ENCODE measurements at regions not wholly inside any gene's neighbourhood (a gene's known extent, or its start where the extent isn't known, plus 50 kb on each side); places are given as distances from the start of the nearest gene placed in this dataset.
"Not testable (repeated sequence)": the region's sequence is repeated elsewhere in the genome, so short reads cannot be mapped to it uniquely, and the experiment has no call there.

DNA sequence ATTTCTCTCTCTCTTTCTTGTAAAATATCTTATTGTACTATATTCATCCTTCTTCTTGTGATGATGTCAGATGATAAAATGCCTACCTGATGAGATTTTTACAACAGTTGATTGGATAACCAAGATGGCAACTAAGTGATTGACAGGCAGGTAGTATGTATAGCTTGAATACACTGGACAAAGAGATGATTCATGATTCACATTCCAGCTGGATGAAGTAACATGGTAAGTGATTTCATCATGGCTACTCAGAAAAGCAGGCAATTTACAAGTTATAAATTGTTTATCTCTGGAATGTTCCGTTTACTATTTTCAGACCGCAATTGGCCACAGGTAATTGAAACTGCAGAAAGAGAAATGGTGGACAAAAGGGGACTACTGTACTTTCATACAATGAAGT is 1471.7 kb upstream of the C9orf72 start:
- DNase-seq (ENCODE audit: low read depth in 4 of 4, low spot score in 1 of 4), result no peak

DNA sequence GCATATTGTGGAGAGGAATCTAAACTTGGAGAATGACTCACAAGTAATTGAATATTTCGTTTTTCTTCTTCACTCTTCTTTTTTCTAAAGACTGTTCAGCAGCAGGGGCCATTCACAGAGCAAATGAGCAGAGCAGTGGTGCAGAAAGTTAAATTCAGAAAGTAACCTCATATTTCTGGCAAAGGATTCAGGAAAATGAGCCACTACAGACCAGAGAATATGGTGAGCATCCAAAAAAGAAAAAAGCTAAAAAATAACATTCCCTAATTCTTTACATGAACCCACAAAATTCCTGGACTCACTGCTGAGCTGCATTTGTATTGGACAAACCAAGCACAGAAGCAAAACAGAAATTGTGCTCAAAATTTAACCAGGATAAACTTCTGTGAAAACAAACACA is 1486.8 kb upstream of the C9orf72 start:
- no peak for DNase-seq (ENCODE audit: low read depth in 4 of 4, low spot score in 1 of 4)

DNA sequence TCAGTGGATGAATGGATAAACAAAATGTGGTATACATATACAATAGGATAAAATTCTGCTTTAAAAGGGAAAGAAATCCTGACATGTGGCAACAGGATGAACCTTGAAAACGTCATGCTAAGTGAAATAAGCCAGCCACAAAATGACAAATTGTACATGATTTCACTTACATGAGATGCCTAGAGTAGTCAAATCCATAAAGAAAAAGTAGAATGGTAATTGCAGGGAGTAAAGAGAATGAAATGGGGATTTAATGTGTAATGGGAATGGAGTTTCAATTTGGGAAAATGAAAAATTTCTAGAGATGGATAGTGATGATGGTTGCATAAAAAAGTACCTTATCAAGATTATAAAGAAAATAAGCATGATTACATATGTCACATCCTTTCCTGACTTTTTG is 1489.2 kb upstream of the C9orf72 start:
- no peak for DNase-seq (ENCODE audit: low read depth in 4 of 4, low spot score in 1 of 4)

DNA sequence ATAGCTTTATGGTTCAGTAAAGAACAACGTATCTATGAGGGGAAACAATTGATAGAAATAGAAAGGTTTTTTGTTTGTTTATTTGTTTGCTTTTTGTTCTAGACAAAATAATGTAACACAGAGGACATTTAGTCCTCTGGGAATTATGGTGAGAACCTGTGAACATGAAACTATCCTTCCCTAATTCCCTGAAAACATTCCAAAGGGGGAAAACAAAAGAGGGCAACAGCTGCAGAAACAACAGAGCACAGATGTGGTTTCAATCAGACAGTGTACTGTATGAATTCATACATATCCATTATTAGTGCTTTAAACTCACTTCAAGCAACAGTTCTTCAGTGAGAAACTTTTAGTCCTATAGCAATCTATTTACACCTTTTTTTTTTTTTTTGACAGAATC is 1489.8 kb upstream of the C9orf72 start:
- no peak for DNase-seq (ENCODE audit: low read depth in 4 of 4, low spot score in 1 of 4)

DNA sequence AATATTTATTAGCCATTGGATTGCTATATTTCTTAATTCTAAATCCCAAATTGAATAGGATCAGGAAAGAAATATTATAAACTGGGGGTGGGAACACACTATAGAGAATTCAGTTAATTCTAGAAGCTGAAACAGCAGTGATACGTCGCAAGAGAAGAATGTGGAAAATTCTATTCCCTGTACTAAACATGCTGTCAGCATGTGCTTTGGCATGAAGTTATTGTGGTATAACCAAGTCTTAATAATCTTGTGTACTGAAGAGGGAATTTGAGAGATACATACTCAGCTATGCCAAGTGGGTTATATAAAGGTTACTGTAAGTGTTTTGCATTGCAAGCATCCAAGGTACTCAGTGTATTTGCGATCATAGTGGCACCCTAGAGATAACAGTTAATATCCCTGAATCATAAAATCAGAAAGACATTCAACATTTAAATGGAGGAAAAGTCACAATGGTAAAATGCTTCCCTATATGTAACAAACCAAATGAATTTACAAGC is 1492.9 kb upstream of the C9orf72 start:
- DNase-seq (ENCODE audit: low read depth in 4 of 4, low spot score in 1 of 4), result no peak

DNA sequence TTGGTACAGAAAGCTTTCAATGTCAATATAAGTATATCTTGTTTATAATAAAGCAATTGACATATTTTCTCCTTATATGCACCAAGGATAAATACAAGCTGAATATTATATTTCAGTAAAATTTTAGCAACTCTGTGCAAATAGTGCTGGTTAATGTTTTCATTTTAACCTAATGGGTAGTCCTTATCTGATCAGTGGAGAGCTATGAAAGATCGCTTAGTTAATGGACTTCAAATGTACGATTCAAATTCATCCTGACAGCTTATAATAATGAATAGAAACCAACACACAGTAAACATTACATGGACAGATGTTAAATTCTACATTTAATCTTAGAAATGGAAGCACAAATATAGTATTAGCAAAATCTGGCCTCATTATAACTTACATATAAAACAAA is 1495.2 kb upstream of the C9orf72 start:
- no peak for DNase-seq (ENCODE audit: low read depth in 4 of 4, low spot score in 1 of 4)

DNA sequence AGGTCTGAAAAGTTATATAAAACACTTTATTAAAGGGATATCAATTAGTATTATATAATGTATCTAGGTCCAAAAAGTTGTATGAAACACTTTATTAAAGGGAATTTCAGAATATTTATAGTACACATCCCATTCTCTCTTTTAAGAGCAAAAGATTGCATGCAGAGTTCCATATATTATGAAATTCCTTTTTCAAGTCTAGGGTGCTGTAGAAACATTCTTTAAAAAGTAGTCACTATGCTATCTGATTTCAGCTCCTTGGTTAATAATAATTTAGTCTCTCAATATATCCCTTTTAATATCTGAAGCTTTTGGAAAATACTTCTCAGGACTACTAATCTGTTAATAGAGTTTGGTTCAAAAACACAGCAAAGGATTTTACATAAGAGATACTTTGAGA is 1496.1 kb upstream of the C9orf72 start:
- no peak for DNase-seq (ENCODE audit: low read depth in 4 of 4, low spot score in 1 of 4)

DNA sequence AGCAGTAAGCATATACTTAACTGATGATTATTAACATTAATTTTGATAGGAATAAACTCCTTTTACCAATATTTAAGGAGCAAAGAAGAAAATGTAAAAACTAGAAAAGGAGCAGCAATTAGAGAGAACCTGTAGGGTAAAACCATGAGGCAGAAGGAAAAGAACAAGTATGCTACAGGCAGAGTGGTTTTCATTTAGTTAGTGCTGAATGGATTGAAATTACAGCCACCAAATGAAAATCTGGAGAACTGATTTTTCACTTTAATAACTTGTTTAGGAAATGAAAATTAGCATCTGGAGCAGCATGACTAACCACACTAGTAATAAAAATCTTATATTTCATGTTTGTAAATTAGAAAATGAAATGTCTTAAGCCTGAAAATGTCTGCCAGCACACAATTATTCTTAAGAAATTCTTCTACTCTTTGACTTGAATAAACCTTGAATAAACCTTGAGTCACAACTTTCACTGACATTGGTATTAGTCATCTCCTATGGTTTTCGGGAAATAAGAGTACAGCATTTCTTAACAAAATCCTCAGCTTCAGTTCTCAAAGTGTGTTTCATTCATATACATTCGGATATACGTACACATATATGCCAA is 1504.9 kb upstream of the C9orf72 start:
- no peak for DNase-seq (ENCODE audit: low read depth in 4 of 4, low spot score in 1 of 4)

DNA sequence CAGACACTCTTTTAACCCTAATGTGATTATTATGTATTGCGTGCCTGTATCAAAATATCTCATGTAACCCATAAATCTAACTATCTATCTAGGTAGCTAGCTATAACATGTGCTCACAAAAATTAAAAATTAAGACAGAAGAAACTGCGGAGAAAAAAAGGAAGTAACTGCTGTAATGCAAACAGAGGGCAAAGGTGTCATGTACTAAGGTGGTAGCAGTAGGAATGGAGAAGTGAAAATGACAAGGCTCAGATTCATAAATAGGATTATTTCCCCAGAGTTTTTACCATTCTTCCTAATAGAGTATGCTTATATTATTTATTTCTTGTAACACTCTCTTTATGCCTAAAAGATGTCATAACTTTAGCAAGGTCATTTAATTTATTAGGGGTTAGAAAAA is 1527.5 kb upstream of the C9orf72 start:
- no peak for DNase-seq (ENCODE audit: low read depth in 4 of 4, low spot score in 1 of 4)

DNA sequence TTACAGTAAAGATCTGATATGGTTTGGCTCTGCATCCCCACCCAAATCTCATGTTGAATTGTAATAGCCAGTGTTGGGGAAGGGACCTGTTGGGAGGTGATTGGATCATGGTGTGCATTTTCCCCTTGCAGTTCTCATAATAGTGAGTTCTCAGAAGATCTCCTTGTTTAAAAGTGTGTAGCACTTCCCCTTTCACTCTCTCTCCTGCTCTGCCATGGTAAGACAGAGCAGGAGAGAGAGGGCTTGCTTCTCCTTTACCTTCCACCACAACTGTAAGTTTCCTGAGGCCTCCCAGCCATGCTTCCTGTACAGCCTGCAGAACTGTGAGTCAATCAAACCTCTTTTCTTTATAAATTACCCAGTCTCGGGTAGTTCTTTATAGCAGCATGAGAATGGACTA is 1530.9 kb upstream of the C9orf72 start:
- not testable (repeated sequence) for DNase-seq (ENCODE audit: low read depth in 4 of 4, low spot score in 1 of 4)

DNA sequence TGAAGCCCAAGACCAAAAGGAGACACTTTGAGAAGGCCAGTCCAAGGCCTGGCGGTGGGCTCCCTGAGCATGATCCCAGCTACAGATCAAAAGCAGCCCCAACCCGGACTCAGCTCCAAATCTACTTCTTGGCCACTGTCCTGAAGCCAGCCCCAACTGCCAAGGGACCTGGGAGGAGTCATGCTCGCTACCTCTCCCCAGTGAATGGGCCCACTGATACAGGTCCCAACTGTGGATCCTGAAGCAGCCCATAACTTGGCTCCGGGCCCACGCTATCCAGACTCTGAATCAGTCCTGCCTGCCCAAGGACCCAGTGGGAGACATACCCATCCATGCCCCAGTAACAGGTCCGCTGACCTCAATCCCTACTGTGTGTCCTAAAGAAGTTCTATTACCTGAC is 1545.3 kb upstream of the C9orf72 start:
- DNase-seq (ENCODE audit: low read depth in 4 of 4, low spot score in 1 of 4), result no peak

DNA sequence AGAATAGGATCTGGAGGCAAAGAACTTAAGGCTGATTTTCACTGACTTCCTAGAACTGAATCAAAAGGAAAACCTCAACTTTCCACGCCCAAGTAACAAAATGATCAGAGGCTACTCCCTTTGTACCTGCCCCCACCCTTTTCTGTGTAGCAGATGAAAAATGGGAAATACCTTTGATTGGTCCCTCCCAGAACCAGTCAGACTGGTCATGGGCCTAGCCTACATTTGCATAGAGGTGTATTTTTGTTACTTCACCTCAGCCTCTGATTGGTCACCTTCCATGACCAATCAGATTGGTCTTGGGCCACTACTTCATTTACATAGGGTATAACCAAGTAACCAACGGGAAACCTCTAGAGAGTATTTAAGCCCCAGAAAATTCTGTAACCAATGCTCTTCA is 1553.5 kb upstream of the C9orf72 start:
- DNase-seq (ENCODE audit: low read depth in 4 of 4, low spot score in 1 of 4), result no peak

DNA sequence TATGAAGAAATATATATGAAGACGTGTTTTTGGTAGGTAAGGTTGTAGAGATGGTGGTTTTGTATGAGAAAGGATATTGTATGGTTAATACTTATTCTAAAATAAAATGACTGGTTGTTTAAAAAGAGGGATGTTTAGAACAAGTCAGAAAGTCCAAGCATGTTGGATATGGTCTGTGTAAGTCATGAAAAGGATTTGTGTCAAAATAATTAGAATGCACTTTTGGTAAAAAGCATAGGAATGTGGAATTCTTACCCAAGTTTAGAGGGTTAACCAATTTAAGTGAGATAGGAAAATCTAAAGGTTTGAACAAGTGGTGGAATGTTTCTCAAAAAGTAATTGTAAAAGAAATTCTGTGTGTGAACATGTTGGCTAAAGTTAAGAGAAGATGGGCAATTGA is 1556.5 kb upstream of the C9orf72 start:
- DNase-seq (ENCODE audit: low read depth in 4 of 4, low spot score in 1 of 4), result no peak

DNA sequence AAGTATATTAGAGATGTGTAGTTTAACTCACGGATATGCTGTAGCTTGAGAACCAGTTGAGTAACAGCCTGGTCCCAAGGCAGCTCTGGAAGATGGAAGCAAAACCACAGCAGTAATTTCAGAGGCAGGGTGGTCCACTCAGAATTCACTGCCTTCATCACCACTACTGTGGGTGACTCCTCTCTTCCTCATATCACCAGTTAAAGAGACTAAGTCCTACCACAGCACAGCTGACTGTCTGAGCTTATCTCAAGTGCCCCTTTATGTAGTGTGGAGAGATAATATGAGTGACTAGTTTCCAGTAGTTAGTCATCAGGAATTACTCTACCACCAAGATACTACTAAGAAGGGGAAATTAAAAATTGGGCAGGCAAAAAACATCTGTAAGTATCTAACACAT is 1571.2 kb upstream of the C9orf72 start:
- no peak for DNase-seq (ENCODE audit: low read depth in 4 of 4, low spot score in 1 of 4)

DNA sequence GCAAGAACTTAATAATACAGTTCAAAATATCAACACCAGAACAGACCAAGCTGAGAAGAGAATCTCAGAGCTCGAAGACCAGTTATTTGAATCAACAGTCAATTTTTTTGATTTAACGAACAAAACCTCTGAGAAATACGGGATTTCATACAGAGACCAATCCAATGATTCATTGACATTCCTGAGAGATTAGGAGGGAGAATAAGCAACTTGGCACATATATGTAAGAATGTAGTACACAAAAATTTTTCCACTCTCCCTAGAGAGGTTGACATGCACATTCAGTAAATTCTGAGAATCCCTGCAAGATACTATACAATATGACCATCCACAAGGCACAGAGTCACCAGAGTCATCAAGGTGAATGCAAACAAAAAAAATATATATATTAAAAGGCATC is 1577.3 kb upstream of the C9orf72 start:
- no peak for DNase-seq (ENCODE audit: low read depth in 4 of 4, low spot score in 1 of 4)

DNA sequence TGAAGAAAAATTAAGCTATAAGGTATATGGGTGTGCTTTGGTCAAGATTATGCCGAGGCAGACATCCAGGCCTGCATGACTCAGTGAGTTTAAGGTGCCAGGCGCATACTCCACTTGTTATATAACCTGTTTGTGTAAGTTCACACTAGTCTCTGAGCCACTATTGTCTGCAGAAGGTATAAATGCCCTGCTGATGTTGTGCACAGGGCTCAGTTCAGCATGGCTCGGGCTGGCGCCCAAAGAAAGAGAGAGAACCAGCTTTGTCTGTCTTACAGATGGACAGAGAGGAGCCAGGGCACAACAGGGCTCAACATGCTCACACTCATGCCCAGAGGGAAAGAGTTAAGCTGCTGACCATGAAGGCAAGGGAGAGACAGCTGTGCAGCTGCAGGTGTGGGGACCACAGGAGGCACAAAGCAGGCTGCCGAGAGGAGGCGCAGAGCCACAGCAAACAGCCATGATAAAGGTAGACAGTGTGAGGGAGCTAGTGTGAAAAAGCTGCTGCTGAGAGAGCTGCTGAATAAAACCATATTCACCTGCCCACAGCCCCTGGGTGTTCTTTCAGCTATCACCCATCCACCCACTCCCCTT is 1587.6 kb upstream of the C9orf72 start:
- no peak for DNase-seq (ENCODE audit: low read depth in 4 of 4, low spot score in 1 of 4)

DNA sequence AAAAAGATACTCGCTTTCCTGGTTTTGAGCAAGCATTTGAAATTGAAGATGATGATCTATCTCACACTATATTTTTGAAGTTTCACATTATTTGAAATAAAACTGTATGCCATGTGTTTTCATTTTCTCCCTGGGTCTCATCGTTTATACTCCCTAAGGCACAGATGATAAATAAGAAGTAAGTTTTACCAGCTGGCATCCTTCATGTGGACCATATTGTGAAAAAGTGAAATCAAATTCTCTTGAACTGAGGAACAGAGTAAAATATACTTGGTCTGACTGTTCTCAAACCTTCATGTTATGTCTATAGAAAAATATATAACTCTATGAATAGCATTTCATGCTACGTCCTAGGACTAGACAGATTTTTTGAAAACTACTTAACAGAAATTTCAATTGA is 1600.9 kb upstream of the C9orf72 start:
- no peak for DNase-seq (ENCODE audit: low read depth in 4 of 4, low spot score in 1 of 4)

DNA sequence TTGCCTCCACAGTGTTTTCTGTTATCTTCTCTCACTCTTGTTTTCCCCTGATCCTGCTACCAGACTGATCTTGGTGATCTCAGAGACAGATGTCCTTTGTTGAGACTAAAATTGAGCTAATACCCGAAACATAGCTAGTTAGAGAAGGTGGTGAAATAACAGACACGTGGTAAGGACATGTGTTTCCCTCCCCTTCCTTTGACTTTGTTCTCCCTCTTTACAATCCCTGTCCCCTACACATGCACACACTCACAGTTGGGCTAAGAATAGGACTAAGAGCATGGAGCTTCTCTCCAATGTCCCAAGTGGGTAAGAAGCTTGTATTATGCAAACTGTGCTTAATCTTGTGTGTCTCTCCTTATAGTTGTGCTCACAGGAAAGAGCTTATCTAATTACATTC is 1603.0 kb upstream of the C9orf72 start:
- DNase-seq (ENCODE audit: low read depth in 4 of 4, low spot score in 1 of 4), result no peak

DNA sequence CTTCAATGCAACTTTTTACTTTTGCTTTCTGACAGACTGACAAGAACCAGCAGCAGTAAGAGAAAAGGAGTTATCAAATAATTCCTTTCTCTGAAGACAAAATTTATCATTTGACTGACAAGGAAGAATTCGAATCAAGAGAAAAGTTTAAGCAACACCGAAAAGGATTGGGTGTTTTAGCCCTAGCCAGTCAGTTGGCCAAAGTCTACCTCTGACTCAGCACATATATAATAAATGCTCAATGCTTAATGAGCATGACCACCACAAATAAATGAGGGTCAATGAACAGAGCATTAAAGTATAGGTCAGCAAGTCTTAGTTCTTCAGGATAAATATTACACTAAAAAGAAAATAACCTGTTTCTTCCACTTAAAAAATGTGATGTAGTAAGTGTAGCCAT is 1603.5 kb upstream of the C9orf72 start:
- DNase-seq (ENCODE audit: low read depth in 4 of 4, low spot score in 1 of 4), result no peak

DNA sequence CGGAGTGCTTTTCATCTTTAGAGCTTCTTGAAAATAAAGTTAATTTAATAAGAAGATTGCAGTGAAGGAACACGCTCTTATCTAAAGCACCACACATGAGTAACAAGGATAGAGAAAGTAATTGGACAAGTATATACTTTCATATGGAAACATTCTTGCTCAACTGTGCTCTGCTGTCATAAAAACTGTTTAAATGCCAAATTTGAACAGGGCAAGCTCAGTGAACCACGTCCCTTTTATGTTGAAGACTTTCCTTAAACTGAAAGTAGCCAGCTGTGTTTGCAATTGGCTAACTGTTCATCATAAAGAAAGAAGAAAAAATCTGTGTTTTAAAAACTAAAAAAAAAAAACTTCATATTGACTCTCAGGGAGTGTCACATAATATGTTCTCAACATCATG is 1610.7 kb upstream of the C9orf72 start:
- no peak for DNase-seq (ENCODE audit: low read depth in 4 of 4, low spot score in 1 of 4)

DNA sequence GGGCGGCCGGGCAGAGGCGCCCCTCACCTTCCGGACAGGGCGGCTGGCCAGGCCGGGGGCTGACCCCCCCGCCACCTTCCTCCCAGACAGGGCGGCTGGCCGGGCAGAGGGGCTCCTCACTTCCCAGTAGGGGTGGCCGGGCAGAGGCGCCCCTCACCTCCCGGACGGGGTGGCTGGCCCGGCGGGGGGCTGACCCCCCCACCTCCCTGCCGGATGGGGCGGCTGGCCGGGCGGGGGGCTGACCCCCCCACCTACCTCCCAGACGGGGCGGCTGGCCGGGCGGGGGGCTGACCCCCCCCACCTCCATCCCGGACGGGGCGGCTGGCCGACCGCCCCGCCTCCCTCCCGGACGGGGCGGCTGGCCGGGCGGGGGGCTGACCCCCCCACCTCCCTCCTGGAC is 1615.5 kb upstream of the C9orf72 start:
- not testable (repeated sequence) for DNase-seq (ENCODE audit: low read depth in 4 of 4, low spot score in 1 of 4)

DNA sequence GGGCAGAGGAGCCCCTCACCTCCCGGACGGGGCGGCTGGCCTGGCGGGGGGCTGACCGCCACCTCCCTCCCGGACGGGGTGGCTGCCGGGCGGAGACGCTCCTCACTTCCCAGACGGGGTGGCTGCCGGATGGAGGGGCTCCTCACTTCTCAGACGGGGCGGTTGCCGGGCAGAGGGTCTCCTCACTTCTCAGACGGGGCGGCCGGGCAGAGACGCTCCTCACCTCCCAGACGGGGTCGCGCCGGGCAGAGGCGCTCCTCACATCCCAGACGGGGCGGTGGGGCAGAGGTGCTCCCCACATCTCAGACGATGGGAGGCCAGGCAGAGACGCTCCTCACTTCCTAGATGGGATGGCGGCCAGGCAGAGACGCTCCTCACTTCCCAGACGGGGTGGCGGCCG is 1615.9 kb upstream of the C9orf72 start:
- not testable (repeated sequence) for DNase-seq (ENCODE audit: low read depth in 4 of 4, low spot score in 1 of 4)

DNA sequence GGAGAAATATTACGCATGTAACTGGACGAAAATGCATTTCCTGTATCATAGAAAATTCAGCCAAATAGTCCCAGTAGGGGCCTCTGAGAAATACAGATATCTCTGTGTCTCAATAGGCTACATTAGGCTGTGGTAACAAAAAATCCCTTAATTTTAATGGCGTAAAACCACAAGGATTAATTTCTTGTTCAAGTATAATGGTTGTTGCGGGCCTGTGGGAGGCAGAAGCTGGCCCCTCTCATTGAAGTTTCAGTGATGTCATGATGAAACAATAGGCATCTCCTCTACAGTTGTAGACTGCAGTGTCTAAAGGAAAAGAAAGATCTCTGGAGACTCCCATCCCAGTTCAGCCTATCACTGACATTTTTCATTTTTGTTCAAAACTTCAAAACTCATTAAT is 1625.6 kb upstream of the C9orf72 start:
- DNase-seq (ENCODE audit: low read depth in 4 of 4, low spot score in 1 of 4), result no peak

Data from stimulated activated CD4-positive, alpha-beta T cell treated with anti-CD3 and anti-CD28 coated beads, Interleukin-1b, Interleukin-23, amount 100 ng/mL, for 24 hours (primary cell).